Stomach (tissue), 8 donors: ENCODE measurements at regions not wholly inside any gene's neighbourhood (a gene's known extent, or its start where the extent isn't known, plus 50 kb on each side); places are given as distances from the start of the nearest gene placed in this dataset.

ENCODE experiments used
- DNase-seq, 2 donors: peaks; one replicate each; pipeline versions ENCODE4 v3.0.0 to v3.0.0-alpha.2; 2013 to 2019
- H3K27ac ChIP-seq, 5 donors: fragments of 200-600 bp in 4 of 5; sonication (generic) in 4 of 5; one replicate each; pipeline ENCODE4 v1.5.1; 2013 to 2019; ENCODE audit warnings: mild to moderate bottlenecking in 1 of 5, moderate library complexity in 1 of 5
- H3K27me3 ChIP-seq, 3 donors: fragments of 200-600 bp; sonication (generic); one replicate each; pipeline ENCODE4 v1.5.1; 2017 to 2019; ENCODE audit warnings: mixed run types in 1 of 3
- H3K36me3 ChIP-seq, 4 donors: fragments of 200-600 bp; sonication (generic); 1 replicate in 3 of 4; 2 replicates in 1 of 4; pipeline ENCODE4 v1.5.1; 2016 to 2019
- H3K4me1 ChIP-seq, 4 donors: fragments of 200-600 bp; sonication (generic); one replicate each; pipeline ENCODE4 v1.5.1; 2016 to 2019
- H3K4me3 ChIP-seq, 4 donors: fragments of 200-600 bp; sonication (generic) in 3 of 4; one replicate each; pipeline ENCODE4 v1.5.1; 2016 to 2019; ENCODE audit warnings: mild to moderate bottlenecking in 1 of 4
- H3K9me3 ChIP-seq, 4 donors: fragments of 200-600 bp; sonication (generic); one replicate each; pipeline ENCODE4 v1.5.1; 2016 to 2019
- EP300 ChIP-seq: sonication (generic); formaldehyde crosslinking; IDR thresholded peaks from one replicate; pipeline ENCODE4 v1.6.1; 2017; ENCODE audit warnings: antibody characterized with exemption
- POLR2A ChIP-seq, 4 donors: fragments of 450-650 bp; IDR thresholded peaks; one replicate each; pipeline ENCODE4 v1.6.1; 2016; ENCODE audit warnings: antibody characterized with exemption in 4 of 4, control low read depth in 2 of 4, mild to moderate bottlenecking in 1 of 4, moderate library complexity in 1 of 4
- POLR2AphosphoS5 ChIP-seq, 3 donors: sonication (generic); formaldehyde crosslinking; IDR thresholded peaks; one replicate each; pipeline ENCODE4 v1.6.1; 2016; ENCODE audit warnings: antibody characterized with exemption in 3 of 3
- whole genome bisulfite sequencing, 5 donors: extraction: QIAGEN DNeasy Blood & Tissue Kit in 3 of 5; methylation state at CpG; one replicate each; pipeline versions ENCODE4 v1.1.5 to v1.1.7; 2013 to 2018; 5-methylcytosine and 5-hydroxymethylcytosine counted together
- intact Hi-C: fragments of 100-400 bp; cut with DNase I; formaldehyde crosslinking; loops from one replicate; pipeline ENCODE4 v1.15.1; 2023; ENCODE audit warnings: low total_unique reads
- TF ChIP-seq, protein P1 (sequence below), 7 experiments: fragments of 450-650 bp in 4 of 7; fragments of 200-600 bp in 3 of 7; sonication (generic) in 3 of 7; IDR thresholded peaks; one replicate each; pipeline ENCODE4 v1.5.1; 2016 to 2019; ENCODE audit warnings: antibody characterized with exemption in 7 of 7, control low read depth in 2 of 7, mild to moderate bottlenecking in 1 of 7
- donor health status: healthy with polysubstance abuse.
- donor health status: Bipolar disorder and iron deficiency.
- donor health status: healthy.

DNA sequence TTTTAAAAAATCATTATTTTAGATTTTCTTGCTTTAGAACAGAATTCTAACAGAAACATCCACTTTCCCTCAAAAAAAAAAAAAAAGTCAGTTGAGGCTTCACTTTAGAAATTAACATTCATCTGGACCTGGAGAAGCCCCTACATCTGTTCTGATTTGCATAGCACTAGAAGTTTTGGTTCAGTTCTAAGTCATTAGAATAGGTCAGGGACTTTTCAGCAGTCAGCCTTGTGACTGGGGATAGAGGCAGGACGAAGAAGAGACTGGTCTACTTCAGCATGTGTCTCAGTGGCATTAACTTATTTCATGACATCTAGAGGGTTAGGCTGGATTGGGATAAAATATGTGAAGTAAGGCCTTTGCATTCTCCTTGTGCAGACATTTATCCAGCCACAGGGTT, 215.8 kb upstream of the DAB2 start:
- Histone ChIP-seq H3K4me1 (no peaks in the 10 kb centered on the region), H3K4me3 (no peak overlapping the region), H3K36me3 (no peaks in the 10 kb centered on the region), H3K27me3 (no peaks in the 10 kb centered on the region), H3K27ac (no peak overlapping the region), H3K9me3 (no peaks in the 10 kb centered on the region)
- intact Hi-C loops, result no loop called here
- DNase-seq, result no peak
- TF ChIP-seq EP300 (no peak), POLR2AphosphoS5 (IDR thresholded peaks at IDR 0.05) (no peak), POLR2A (IDR thresholded peaks at IDR 0.05) (no peak)
- TF ChIP-seq, protein P1, sequence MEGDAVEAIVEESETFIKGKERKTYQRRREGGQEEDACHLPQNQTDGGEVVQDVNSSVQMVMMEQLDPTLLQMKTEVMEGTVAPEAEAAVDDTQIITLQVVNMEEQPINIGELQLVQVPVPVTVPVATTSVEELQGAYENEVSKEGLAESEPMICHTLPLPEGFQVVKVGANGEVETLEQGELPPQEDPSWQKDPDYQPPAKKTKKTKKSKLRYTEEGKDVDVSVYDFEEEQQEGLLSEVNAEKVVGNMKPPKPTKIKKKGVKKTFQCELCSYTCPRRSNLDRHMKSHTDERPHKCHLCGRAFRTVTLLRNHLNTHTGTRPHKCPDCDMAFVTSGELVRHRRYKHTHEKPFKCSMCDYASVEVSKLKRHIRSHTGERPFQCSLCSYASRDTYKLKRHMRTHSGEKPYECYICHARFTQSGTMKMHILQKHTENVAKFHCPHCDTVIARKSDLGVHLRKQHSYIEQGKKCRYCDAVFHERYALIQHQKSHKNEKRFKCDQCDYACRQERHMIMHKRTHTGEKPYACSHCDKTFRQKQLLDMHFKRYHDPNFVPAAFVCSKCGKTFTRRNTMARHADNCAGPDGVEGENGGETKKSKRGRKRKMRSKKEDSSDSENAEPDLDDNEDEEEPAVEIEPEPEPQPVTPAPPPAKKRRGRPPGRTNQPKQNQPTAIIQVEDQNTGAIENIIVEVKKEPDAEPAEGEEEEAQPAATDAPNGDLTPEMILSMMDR (IDR thresholded peaks at IDR 0.05), result no peak
- 60 to 86% (median 84%) methylated on average over 1 of the region's 1 CpG for WGBS, 5 donors

DNA sequence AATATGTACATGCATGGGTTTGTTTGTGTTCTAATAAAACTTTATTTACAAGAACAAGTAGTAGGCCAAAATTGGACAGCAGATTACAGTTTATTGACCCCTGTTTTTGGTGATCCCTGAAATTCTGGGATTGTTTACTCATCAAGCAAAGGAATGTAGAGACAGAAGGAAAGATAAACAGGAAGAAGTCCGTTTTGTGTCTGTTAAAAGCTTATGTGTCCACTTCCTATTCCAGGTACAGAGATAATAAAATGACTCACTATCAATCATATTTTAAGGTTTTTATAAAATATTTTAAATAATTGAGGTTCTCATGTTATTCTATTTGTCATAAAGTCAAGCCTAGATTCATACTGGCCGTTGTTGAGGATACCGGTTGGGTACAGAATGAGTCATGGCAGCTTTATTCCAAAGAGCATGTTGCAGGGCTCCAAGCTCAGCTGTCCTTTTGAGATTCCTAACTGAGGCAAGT, 214.9 kb upstream of the DAB2 start:
- Histone ChIP-seq H3K27ac (no peak overlapping the region), H3K36me3 (no peaks in the 10 kb centered on the region), H3K4me1 (no peaks in the 10 kb centered on the region), H3K9me3 (no peaks in the 10 kb centered on the region), H3K27me3 (no peaks in the 10 kb centered on the region), H3K4me3 (no peak overlapping the region)
- 67 to 74% (median 68%) methylated on average over 3 of the region's 3 CpGs for WGBS, 5 donors
- no peak for DNase-seq
- intact Hi-C loops, result no loop called here
- no peak for TF ChIP-seq POLR2AphosphoS5 (IDR thresholded peaks at IDR 0.05)
- TF ChIP-seq POLR2A (IDR thresholded peaks at IDR 0.05), result no peak
- no peak for TF ChIP-seq EP300
- TF ChIP-seq, protein P1 (IDR thresholded peaks at IDR 0.05), result no peak

DNA sequence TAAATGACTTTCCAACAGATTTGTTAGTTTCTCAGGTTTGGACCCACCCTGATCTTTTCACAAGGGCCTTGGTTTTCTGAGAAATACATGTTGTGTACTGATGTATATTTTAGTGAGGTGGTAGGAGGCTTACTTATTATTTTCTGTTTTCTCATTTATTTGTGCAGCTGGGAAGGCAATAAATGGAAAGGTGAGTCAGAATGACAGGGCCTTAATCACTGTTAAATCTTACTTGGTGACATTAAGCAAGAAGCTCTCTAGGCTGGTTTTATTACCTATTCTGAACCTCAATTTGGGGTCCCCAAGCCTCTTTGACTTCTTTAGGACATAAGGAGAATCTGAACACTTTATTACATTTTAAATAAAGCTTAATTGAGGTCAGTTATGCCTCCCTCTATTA, 214.0 kb upstream of the DAB2 start:
- no peaks in the 10 kb centered on the region for H3K27me3 ChIP-seq
- H3K4me3 ChIP-seq, result no peak overlapping the region
- intact Hi-C loops, result no loop called here
- TF ChIP-seq POLR2AphosphoS5 (IDR thresholded peaks at IDR 0.05), result no peak
- H3K36me3 ChIP-seq, result no peaks in the 10 kb centered on the region
- no peaks in the 10 kb centered on the region for H3K9me3 ChIP-seq
- H3K4me1 ChIP-seq, result no peaks in the 10 kb centered on the region
- no peak for DNase-seq
- no peak overlapping the region for H3K27ac ChIP-seq

DNA sequence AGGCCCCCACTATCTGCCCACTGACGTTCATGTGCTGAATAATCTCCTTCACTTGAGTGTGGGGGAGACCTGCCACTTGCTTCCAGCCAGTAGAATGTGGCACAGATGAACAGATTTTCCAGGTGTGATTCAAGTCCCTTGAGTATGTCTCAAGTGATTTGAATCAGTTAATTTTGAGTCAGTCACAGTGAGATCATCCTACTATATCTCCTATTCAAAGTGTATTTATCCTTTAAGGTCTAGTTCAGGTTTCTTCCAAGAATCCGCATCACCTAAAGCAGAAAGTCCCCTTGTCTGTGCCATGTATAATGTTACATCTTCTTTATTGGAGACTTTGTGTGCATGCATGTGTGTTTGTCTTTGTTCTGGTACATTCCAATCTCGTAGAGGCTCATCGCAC, 208.3 kb upstream of the DAB2 start:
- WGBS, 5 donors, result 73 to 88% (median 78%) methylated on average over 4 of the region's 4 CpGs
- no peaks in the 10 kb centered on the region for H3K4me1 ChIP-seq
- H3K9me3 ChIP-seq, result no peaks in the 10 kb centered on the region
- intact Hi-C loops, result no loop called here
- H3K4me3 ChIP-seq, result no peak overlapping the region
- H3K36me3 ChIP-seq, result no peaks in the 10 kb centered on the region
- no peak for DNase-seq
- TF ChIP-seq, protein P1 (IDR thresholded peaks at IDR 0.05), result no peak
- TF ChIP-seq EP300, result no peak
- no peak for TF ChIP-seq POLR2A (IDR thresholded peaks at IDR 0.05)
- TF ChIP-seq POLR2AphosphoS5 (IDR thresholded peaks at IDR 0.05), result no peak
- no peak overlapping the region for H3K27ac ChIP-seq
- no peaks in the 10 kb centered on the region for H3K27me3 ChIP-seq

DNA sequence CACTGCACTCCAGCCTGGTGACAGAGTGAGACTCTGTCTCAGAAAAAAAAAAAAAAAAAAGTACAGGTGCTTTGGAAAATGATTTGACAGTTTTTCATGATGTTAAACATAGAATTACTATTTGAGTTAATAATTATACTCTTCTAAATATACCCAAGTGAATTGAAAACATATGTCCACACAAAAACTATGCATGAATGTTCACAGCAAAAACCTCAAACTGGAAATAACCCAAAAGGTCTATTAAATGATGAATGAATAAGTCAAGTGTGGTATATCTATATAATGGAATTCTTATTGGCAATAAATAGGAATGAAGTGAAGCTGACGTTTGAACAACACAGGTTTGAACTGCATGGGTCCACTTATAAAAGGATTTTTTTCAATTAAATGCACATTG, 207.2 kb upstream of the DAB2 start:
- no peak for DNase-seq
- TF ChIP-seq POLR2AphosphoS5 (IDR thresholded peaks at IDR 0.05), result no peak
- no peaks in the 10 kb centered on the region for H3K27me3 ChIP-seq
- H3K27ac ChIP-seq, result no peak overlapping the region
- intact Hi-C loops, result no loop called here
- WGBS, 5 donors, result 64 to 89% (median 83%) methylated on average over 1 of the region's 1 CpG
- no peaks in the 10 kb centered on the region for H3K36me3 ChIP-seq
- no peaks in the 10 kb centered on the region for H3K4me1 ChIP-seq
- no peaks in the 10 kb centered on the region for H3K9me3 ChIP-seq
- no peak overlapping the region for H3K4me3 ChIP-seq
